Liver (tissue), 3 donors: ENCODE measurements at regions not wholly inside any gene's neighbourhood (a gene's known extent, or its start where the extent isn't known, plus 50 kb on each side); places are given as distances from the start of the nearest gene placed in this dataset.
"Not testable (repeated sequence)": the region's sequence is repeated elsewhere in the genome, so short reads cannot be mapped to it uniquely, and the experiment has no call there.

ENCODE experiments used
- CTCF ChIP-seq: fragments of 150-350 bp; IDR thresholded peaks from 2 replicates; pipeline ENCODE4 v1.5.1; 2017; ENCODE audit warnings: improper control_type of control experiment, low read depth, low read length; ENCODE audit not compliant: missing input control
- FOXA1 ChIP-seq: IDR thresholded peaks from 2 replicates; pipeline ENCODE4 v1.6.1; 2016; ENCODE audit warnings: antibody characterized with exemption
- SP1 ChIP-seq: IDR thresholded peaks from 2 replicates; pipeline ENCODE4 v1.6.1; 2018; ENCODE audit warnings: antibody characterized with exemption, mild to moderate bottlenecking
- TAF1 ChIP-seq: conservative IDR thresholded peaks from 2 replicates; pipeline ENCODE4 v1.6.1; 2016; ENCODE audit warnings: antibody characterized with exemption, mild to moderate bottlenecking
- YY1 ChIP-seq: IDR thresholded peaks from 2 replicates; pipeline ENCODE4 v1.6.1; 2016; ENCODE audit warnings: antibody characterized with exemption, mild to moderate bottlenecking
- donor health status: healthy.
- donor health status: healthy.

- not testable (repeated sequence) for TF ChIP-seq FOXA1, CTCF, TAF1, SP1, YY1
Observed at GRCh38 chr19:28434365-28434764, 778.6 kb downstream of the UQCRFS1 start.
